Muscle of leg (tissue), 3 donors: ENCODE measurements at regions not wholly inside any gene's neighbourhood (a gene's known extent, or its start where the extent isn't known, plus 50 kb on each side); places are given as distances from the start of the nearest gene placed in this dataset.
A peak's percentile ranks its signal among the peaks of the same experiment; 100 is the strongest.
"Not testable (repeated sequence)": the region's sequence is repeated elsewhere in the genome, so short reads cannot be mapped to it uniquely, and the experiment has no call there.

Experiments
- DNase-seq: peaks from one replicate; pipeline ENCODE4 v3.0.0; 2013
- H3K27ac ChIP-seq: one replicate; pipeline ENCODE4 v1.5.1; 2013; ENCODE audit warnings: mild to moderate bottlenecking, low read length, control low read depth
- H3K27me3 ChIP-seq: one replicate; pipeline ENCODE4 v1.6.1; 2013; ENCODE audit warnings: low read length; ENCODE audit not compliant: control insufficient read depth, insufficient read depth
- H3K36me3 ChIP-seq: one replicate; pipeline ENCODE4 v1.6.1; 2013; ENCODE audit warnings: low read length; ENCODE audit not compliant: control insufficient read depth, insufficient read depth
- H3K4me1 ChIP-seq: one replicate; pipeline ENCODE4 v1.6.1; 2013; ENCODE audit warnings: low read length; ENCODE audit not compliant: control insufficient read depth, insufficient read depth
- H3K4me3 ChIP-seq: one replicate; pipeline ENCODE4 v1.5.1; 2013; ENCODE audit warnings: low read length, control low read depth
- H3K9me3 ChIP-seq: replicated peaks from 2 replicates; pipeline ENCODE4 v1.6.1; 2013; ENCODE audit warnings: low read depth, low read length; ENCODE audit not compliant: control insufficient read depth
- WGBS: methylation state at CpG from one replicate; pipeline ENCODE4 v1.1.5; 2013; ENCODE audit warnings: missing lambda C conversion rate; ENCODE audit not compliant: insufficient coverage; 5-methylcytosine and 5-hydroxymethylcytosine counted together

DNA sequence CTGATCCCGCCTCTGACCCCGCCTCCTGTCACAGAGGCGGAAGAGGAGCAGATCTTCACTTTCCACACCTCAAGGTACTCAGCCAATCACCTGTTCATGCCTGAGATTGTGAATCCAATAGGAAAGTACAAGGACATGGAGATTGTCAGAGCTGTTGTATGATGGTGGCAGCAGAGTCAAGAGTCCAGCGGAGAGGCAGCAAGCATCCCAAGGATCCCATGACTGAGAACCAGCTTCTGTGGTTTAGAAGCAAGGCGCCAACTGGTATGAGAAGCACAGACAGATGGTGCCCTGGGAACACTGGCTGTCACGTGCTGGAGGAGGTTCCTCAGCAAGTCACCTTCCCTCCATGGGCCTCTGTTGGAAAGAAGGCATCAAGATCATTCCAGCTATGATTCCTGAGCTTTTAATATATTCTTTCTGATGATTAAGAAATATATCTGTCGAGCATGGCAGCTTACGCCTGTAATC is 93.9 kb downstream of the CPN2 start:
- peak; percentile 56 for DNase-seq
- Histone ChIP-seq H3K4me3 (no peak overlapping the region), H3K9me3 (peaks cover 7% of the 10 kb centered on the region), H3K36me3 (no peaks in the 10 kb centered on the region), H3K27ac (no peak overlapping the region), H3K4me1 (peaks cover 22% of the 10 kb centered on the region), H3K27me3 (peaks cover 26% of the 10 kb centered on the region)
- WGBS = 82% methylated on average over 2 of the region's 8 CpGs

DNA sequence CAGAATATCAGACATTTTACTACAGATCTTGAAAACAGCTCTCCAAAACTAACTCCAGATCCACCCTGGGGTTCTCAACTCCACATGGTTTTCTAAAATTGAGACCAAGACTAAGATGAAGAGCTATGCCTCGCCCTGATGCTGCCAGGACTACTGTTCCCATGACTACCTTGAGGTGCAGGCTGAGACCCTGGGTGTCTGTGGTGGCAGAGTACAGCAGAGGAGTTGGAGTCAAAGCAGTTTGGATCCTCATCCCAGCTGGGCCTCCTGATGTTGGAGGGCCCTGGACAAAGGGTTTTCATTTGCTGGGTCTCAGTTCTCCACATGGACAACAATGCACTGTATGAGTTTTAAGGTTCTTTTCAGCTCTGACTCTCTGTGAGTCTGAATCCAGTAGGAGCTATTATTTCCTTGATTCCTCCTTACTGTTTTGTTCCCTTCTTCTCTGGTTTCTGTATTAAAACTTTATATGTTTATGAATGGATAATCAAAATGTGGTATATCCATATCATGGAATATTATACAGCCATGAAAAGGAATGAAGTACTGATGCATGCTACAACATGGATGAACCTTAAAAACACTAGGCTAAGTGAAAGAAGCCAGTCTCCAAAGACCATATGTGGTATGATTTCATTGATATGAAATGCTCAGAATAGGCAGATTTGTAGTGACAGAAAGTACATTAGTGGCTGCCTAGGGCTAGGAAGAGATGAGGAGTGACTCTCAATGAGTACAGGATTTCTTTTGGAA is 93.0 kb downstream of the CPN2 start:
- WGBS = 100% methylated on average over 1 of the region's 1 CpG
- Histone ChIP-seq H3K36me3 (no peaks in the 10 kb centered on the region), H3K4me3 (no peak overlapping the region), H3K27me3 (peaks cover 28% of the 10 kb centered on the region), H3K9me3 (peaks cover 7% of the 10 kb centered on the region), H3K27ac (no peak overlapping the region), H3K4me1 (peaks cover 22% of the 10 kb centered on the region)
- no peak for DNase-seq

DNA sequence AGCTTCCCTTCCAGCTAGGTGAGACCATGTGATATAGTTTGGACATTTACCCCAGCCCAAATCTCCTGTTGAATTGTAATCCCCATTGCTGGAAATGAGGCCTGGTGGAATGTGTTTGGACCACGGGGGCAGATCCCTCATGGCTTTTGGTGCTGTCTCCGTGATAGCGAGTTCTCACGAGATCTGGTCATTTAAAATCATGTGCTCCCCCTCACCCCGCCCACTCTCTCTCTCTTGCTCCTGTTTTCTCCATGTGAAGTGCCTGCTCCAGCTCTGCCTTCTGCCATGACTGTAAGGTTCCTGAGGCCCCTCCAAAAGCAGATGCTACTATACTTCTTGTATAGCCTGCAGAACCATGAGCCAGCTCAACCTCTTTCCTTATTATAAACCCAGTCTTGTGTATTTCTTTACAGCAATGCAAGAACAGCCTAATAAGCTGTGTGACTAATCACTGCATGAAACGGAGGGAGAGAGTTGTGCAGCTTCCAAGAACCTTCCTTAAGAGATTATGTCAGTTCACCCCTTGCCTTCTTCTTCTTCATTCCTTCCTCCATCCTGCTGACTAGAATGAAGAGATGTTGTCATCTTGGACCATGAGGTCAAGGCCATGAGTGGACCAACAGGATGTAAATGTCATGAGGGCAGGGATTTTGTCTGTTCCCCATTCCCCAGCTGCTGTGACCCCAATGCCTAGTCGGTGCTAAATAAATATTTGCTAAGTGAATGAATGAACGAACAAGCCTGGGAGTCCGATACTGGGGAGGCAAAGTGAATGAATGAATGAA is 91.0 kb downstream of the CPN2 start:
- Histone ChIP-seq H3K4me3 (no peak overlapping the region), H3K27ac (no peak overlapping the region), H3K4me1 (peaks cover 33% of the 10 kb centered on the region), H3K27me3 (peaks cover 21% of the 10 kb centered on the region), H3K36me3 (no peaks in the 10 kb centered on the region), H3K9me3 (peaks cover 7% of the 10 kb centered on the region)
- WGBS = 82% methylated on average over 5 of the region's 9 CpGs
- DNase-seq = peak; percentile 4

DNA sequence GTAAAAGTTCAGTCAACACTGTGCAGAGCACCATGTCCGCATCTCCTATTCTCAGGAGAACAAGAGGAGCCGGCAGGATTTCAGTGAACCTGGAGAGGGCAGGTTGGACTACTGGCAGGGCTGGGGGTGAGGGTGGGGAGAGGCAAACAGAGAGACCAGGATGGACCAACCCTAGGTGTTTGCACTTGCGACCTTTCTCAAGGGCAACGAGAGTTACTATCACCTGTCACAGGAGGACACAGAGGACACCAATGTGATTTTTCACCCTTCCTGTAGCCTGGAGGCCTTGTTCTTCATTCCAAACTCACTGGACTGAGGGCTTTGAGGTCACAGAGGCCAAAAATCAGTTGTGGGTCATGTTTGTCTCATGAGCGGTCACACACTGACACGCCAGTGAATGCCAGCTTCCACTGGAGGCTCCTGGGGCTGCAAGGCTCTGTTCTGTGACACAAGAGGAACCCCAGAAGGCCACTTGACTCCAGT is 89.5 kb downstream of the CPN2 start:
- Histone ChIP-seq H3K4me3 (no peak overlapping the region), H3K27me3 (peaks cover 19% of the 10 kb centered on the region), H3K9me3 (peaks cover 7% of the 10 kb centered on the region), H3K27ac (no peak overlapping the region), H3K36me3 (no peaks in the 10 kb centered on the region), H3K4me1 (peaks cover 34% of the 10 kb centered on the region)
- peak; percentile 1 for DNase-seq
- 93% methylated on average over 6 of the region's 6 CpGs for WGBS

DNA sequence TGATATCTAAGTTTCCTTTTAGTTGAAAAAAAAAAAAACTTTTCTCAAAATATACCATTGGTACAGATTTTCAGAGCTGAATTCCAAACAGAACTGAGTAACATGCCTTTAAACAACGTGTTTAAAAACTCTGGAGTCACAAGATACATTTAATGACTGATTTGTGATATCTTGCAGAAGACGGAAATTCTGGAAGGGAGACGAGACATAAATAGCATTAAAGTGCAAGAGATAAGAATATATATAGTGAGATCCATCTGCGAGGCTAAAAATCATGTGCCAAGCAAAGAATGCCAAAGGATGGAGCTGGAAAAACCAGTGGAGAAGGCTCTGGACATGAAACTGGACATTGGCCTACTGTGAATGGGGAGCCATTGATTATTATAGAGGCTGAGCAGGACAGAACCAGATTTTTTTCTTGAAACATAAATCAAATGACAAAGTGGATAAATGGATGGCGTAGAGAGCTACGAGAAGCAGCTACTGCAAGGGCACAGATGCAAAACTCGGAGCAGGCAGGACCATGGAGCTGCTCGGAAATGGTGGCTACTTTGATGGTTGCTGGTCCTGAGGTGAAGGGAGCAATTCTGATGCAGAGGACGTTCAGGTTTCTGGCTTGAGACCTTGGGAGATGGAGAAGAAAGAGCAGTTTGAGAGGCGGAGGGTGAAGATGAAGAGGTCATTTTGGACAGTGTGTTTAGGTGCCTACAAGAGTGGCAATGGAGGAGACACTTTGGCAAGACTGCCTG is 88.8 kb downstream of the CPN2 start:
- Histone ChIP-seq H3K4me1 (peaks cover 35% of the 10 kb centered on the region), H3K27me3 (peaks cover 19% of the 10 kb centered on the region), H3K4me3 (no peak overlapping the region), H3K9me3 (peaks cover 7% of the 10 kb centered on the region), H3K27ac (no peak overlapping the region), H3K36me3 (no peaks in the 10 kb centered on the region)
- 83% methylated on average over 8 of the region's 10 CpGs for WGBS
- DNase-seq = no peak

DNA sequence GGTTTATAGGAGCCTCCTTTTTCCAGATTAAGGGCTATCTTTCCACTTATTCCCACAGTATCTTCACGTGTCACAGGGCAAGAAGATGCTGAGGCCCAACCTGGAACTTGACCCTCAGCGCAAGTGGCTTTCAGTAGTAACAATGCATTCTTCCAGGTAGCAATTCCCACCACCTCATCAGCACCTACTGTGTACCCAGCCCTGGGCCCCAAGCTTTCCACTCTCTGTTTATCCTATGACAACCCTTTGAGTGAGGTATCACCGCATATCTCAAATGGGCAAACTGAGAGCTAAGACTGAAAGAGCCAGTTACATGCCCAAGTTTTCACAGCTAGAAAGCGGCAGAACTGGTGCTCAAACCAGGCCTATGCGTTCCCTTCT is 88.2 kb downstream of the CPN2 start:
- Histone ChIP-seq H3K27me3 (peaks cover 21% of the 10 kb centered on the region), H3K9me3 (peaks cover 5% of the 10 kb centered on the region), H3K36me3 (no peaks in the 10 kb centered on the region), H3K27ac (no peak overlapping the region), H3K4me3 (no peak overlapping the region), H3K4me1 (peaks cover 41% of the 10 kb centered on the region)
- DNase-seq = no peak
- 100% methylated on average over 5 of the region's 5 CpGs for WGBS

DNA sequence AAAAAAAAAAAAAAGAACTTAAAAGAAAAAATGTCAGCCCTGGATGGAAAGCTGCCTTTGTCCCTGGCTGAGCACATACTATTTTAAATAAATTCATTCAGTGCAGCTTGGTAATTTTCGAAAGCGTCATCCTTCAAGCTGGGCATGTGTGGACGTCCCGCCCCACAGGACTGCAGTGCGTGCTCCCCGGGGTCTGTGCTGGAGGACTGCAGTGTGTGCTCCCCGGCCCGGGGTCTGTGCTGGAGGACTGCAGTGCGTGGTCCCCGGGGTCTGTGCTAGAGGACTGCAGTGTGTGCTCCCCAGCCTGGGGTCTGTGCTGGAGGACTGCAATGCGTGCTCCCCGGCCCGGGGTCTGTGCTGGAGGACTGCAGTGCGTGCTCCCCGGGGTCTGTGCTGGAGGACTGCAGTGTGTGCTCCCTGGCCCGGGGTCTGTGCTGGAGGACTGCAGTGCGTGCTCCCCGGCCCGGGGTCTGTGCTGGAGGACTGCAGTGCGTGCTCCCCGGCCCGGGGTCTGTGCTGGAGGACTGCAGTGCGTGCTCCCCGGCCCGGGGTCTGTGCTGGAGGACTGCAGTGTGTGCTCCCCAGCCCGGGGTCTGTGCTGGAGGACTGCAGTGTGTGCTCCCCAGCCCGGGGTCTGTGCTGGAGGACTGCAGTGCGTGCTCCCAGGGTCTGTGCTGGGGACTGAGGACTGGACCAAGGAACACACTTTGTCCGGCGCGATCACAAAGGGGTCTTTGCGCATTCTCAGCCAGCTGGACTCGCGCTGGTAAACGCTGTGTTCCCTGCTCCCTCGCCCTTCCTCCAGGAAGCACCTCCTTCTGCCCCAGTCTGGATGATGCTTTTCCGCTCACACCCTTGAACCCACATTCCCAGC is 86.3 kb downstream of the CPN2 start:
- peaks cover 22% of the 10 kb centered on the region for H3K27me3 ChIP-seq
- H3K4me1 ChIP-seq = peaks cover 60% of the 10 kb centered on the region
- H3K4me3 ChIP-seq, H3K9me3 ChIP-seq, H3K36me3 ChIP-seq: not testable (repeated sequence)
- peak overlapping the region; percentile 89 for H3K27ac ChIP-seq
- WGBS = 46% methylated on average over 28 of the region's 37 CpGs
- peak; percentile 81 for DNase-seq

DNA sequence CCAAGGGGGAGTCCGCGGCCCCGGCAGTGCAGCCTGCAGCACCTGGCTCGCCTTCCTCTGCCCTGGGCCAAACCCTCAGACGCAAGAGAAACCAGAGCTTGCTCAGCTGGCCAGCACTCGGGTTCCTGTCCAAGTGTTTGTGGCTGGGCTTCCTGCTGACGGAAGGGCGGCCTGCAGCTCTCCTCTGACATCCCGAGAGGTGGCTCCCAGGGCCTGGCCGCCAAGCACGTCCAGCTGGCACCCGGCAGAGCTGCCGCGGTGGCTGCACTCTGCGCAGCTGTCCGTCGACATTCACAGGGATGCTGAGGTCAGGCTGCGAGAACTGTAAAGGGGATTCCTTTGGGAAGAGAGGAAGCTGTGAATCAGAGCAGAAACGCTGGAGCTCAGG is 85.6 kb downstream of the CPN2 start:
- 6% methylated on average over 19 of the region's 19 CpGs for WGBS
- H3K36me3 ChIP-seq = no peaks in the 10 kb centered on the region
- no peak overlapping the region for H3K4me3 ChIP-seq
- H3K9me3 ChIP-seq = no peaks in the 10 kb centered on the region
- peaks cover 64% of the 10 kb centered on the region for H3K4me1 ChIP-seq
- H3K27me3 ChIP-seq = peaks cover 19% of the 10 kb centered on the region
- H3K27ac ChIP-seq = peak overlapping the region; percentile 89
- peak; percentile 99 for DNase-seq
